Astrocyte of the cerebellum (primary cell): ENCODE measurements at regions not wholly inside any gene's neighbourhood (a gene's known extent, or its start where the extent isn't known, plus 50 kb on each side); places are given as distances from the start of the nearest gene placed in this dataset.

Experiments
- DNase-seq: peaks from one replicate; pipeline ENCODE4 v3.0.0-alpha.2; 2011; ENCODE audit warnings: low read depth
- H3K4me3 ChIP-seq: 2 replicates; pipeline ENCODE4 v1.5.1; 2011; ENCODE audit warnings: mild to moderate bottlenecking, low read depth, low read length, moderate library complexity
- CTCF ChIP-seq: IDR thresholded peaks from 2 replicates; pipeline ENCODE4 v1.5.1; 2012; ENCODE audit warnings: low read length, low read depth, moderate library complexity, mild to moderate bottlenecking; ENCODE audit errors: missing control alignments
- in situ Hi-C: cut with HindIII; loops from 2 replicates; pipeline ENCODE4 v1.10.0; 2017; ENCODE audit warnings: low sequenced_read_pairs

DNA sequence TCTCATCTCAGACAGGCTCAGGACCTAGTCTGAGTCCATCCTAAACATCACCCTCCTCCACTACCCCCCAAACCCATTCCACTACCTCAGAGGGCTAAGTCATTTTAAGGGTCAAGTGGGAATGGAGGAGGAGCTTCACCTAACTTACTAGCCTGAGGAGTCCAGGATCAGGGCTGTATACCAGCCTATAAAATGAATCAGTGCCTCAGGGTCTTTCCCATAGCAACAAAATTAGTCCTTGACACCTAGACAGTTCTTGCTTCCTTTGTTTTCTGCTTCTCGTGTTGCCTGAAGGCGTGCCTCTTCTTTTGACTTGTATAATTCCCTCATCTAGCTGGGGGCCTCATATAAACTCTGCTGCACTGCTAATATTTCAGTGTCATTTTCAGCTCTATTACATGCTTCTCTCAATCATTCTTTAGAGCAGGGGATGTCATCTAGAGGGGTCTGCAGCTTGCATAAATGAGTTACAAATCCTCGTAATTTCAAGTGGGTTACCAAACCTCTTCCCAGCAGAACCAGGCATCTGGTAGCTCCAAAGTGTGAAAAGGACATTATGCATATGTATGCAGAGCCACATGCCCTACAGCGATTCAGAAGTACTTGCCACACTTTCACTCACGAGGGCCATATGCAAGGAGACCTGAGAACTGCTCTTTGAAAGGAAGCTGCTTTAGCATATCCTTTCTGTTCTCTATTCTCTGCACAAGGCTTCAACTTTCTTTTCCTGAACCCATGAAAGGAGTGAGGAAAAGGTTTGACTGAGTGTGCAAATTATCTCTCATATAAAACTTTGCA lies 311.7 kb upstream of the SEMA6D start:
- DNase-seq: no peak
- in situ Hi-C loops: no loop called here
- TF ChIP-seq CTCF: no peak
- no peak overlapping the region for H3K4me3 ChIP-seq

GRCh38 chr15:47407692-47408091 lies 309.6 kb upstream of the SEMA6D start:
- in situ Hi-C loops: no loop called here
- no peak for DNase-seq
- TF ChIP-seq CTCF: no peak

GRCh38 chr15:47409038-47409437 lies 308.3 kb upstream of the SEMA6D start:
- no peak for TF ChIP-seq CTCF
- H3K4me3 ChIP-seq: no peak overlapping the region
- no peak for DNase-seq
- in situ Hi-C loops: no loop called here

More at GRCh38 chr15:47407692-47408091, 309.6 kb upstream of the SEMA6D start:
- H3K4me3 ChIP-seq: no peak overlapping the region

GRCh38 chr15:47409600-47409999 lies 307.7 kb upstream of the SEMA6D start:
- in situ Hi-C loops: no loop called here

GRCh38 chr15:47410247-47410646 lies 307.1 kb upstream of the SEMA6D start:
- TF ChIP-seq CTCF: no peak
- H3K4me3 ChIP-seq: no peak overlapping the region
- DNase-seq: no peak
- in situ Hi-C loops: no loop called here

More at GRCh38 chr15:47409600-47409999, 307.7 kb upstream of the SEMA6D start:
- H3K4me3 ChIP-seq: no peak overlapping the region
- no peak for TF ChIP-seq CTCF
- no peak for DNase-seq

GRCh38 chr15:47411733-47412132 lies 305.6 kb upstream of the SEMA6D start:
- DNase-seq: no peak
- in situ Hi-C loops: no loop called here
- no peak for TF ChIP-seq CTCF
- no peak overlapping the region for H3K4me3 ChIP-seq

GRCh38 chr15:47412136-47412535 lies 305.2 kb upstream of the SEMA6D start:
- in situ Hi-C loops: no loop called here
- no peak overlapping the region for H3K4me3 ChIP-seq
- TF ChIP-seq CTCF: no peak
- DNase-seq: no peak
